ENCODE measurements at regions not wholly inside any gene's neighbourhood (a gene's known extent, or its start where the extent isn't known, plus 50 kb on each side); places are given as distances from the start of the nearest gene placed in this dataset.
"Not testable (repeated sequence)": the region's sequence is repeated elsewhere in the genome, so short reads cannot be mapped to it uniquely, and the experiment has no call there.

DNA sequence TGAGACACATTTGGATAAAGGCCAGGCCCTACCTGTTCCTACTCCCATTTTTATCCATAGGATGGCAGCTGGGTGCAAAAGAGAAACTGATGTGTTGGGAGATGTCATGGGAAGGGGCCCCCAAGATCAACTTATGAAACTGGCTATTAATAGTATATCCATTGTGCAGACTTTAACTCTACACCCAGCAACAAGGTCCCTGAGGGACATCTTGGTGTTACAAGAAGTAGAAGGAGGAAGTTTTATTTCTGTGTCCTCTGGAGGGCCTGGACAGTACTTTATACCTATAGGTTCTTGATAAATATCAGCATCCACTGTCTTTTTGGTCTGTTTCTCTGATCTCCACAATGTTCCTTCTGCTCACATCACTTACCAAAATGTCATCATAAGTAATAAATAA, 84.6 kb downstream of the BTG1 start:
- no peak overlapping the region for H3K4me3 Mint-ChIP-seq
- H3K36me3 Mint-ChIP-seq, result peaks cover 3% of the 10 kb centered on the region
- peaks cover 13% of the 10 kb centered on the region for H3K4me1 Mint-ChIP-seq (ENCODE audit: unreplicated experiment)
- DNase-seq (ENCODE audit: extremely low spot score, unreplicated experiment), result no peak
- no peak overlapping the region for H3K27ac Mint-ChIP-seq
- TF ChIP-seq, protein P1, sequence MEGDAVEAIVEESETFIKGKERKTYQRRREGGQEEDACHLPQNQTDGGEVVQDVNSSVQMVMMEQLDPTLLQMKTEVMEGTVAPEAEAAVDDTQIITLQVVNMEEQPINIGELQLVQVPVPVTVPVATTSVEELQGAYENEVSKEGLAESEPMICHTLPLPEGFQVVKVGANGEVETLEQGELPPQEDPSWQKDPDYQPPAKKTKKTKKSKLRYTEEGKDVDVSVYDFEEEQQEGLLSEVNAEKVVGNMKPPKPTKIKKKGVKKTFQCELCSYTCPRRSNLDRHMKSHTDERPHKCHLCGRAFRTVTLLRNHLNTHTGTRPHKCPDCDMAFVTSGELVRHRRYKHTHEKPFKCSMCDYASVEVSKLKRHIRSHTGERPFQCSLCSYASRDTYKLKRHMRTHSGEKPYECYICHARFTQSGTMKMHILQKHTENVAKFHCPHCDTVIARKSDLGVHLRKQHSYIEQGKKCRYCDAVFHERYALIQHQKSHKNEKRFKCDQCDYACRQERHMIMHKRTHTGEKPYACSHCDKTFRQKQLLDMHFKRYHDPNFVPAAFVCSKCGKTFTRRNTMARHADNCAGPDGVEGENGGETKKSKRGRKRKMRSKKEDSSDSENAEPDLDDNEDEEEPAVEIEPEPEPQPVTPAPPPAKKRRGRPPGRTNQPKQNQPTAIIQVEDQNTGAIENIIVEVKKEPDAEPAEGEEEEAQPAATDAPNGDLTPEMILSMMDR (conservative IDR thresholded peaks at IDR 0.05), result no peak
- H3K9me3 Mint-ChIP-seq, result peaks cover 3% of the 10 kb centered on the region
- H3K27me3 Mint-ChIP-seq, result no peaks in the 10 kb centered on the region

DNA sequence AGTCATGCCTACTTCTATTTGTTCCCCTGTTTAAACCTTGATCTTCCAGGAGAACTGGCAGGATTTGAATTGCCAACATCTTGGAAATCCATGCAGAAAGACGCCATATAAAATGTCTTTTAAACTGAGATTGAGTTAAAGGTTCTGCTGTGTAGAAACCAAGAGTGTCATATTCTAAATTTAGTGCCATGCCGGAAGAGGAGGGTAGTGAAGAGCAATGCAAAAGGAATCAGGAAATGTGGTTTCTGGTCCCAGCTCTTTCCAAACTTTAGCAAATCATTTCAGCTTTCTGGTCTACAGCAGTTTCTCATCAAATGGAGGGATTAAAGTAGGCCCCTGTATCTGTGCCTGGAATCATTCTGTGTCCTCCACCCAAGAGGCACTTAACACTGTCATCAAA, 85.7 kb downstream of the BTG1 start:
- H3K27me3 Mint-ChIP-seq, result no peaks in the 10 kb centered on the region
- DNase-seq (ENCODE audit: extremely low spot score, unreplicated experiment), result no peak
- H3K9me3 Mint-ChIP-seq, result peaks cover 3% of the 10 kb centered on the region
- H3K4me3 Mint-ChIP-seq, result no peak overlapping the region
- H3K36me3 Mint-ChIP-seq, result peaks cover 3% of the 10 kb centered on the region
- H3K4me1 Mint-ChIP-seq (ENCODE audit: unreplicated experiment), result peaks cover 9% of the 10 kb centered on the region
- no peak overlapping the region for H3K27ac Mint-ChIP-seq
- TF ChIP-seq, protein P1 (conservative IDR thresholded peaks at IDR 0.05), result no peak

DNA sequence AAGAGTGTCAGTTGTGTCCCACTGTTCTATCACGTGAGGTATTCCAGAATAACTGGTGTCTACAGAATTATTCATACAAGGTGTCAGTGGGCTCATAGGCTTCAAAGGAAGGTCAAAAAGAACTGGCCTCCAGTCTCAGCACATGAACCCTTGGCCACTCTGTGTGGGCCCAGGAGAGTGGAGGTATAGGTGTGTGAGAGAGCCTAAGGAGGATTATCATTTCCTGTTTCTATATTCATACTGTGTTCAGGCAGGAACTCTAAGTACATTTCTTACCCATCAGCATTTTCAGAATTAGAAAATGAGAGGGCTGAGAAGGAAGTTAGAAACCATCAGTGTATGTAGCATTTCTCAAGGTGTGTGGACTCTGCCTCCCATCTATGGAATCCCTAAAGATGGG, 87.0 kb downstream of the BTG1 start:
- no peaks in the 10 kb centered on the region for H3K27me3 Mint-ChIP-seq
- H3K9me3 Mint-ChIP-seq, result no peaks in the 10 kb centered on the region
- H3K4me1 Mint-ChIP-seq (ENCODE audit: unreplicated experiment), result peaks cover 4% of the 10 kb centered on the region
- no peak for DNase-seq (ENCODE audit: extremely low spot score, unreplicated experiment)
- peaks cover 3% of the 10 kb centered on the region for H3K36me3 Mint-ChIP-seq
- no peak overlapping the region for H3K27ac Mint-ChIP-seq
- TF ChIP-seq, protein P1 (conservative IDR thresholded peaks at IDR 0.05), result no peak
- no peak overlapping the region for H3K4me3 Mint-ChIP-seq

DNA sequence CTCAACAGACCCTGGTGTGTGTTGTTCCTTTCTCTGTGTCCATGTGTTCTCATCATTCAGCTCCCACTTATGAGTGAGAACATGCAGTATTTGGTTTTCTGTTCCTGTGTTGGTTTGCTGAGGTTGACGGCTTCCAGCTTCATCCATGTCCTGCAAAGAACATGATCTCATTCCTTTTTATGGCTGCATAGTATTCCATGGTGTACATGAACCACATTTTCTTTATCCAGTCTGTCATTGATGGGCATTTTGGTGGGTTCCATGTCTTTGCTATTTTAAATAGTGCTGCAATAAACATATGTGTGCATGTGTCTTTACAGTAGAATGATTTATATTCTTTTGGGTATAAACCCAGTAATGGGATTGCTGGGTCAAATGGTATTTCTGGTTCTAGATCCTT, 88.9 kb downstream of the BTG1 start:
- not testable (repeated sequence) for H3K27me3 Mint-ChIP-seq; H3K36me3 Mint-ChIP-seq; H3K9me3 Mint-ChIP-seq; DNase-seq (ENCODE audit: extremely low spot score, unreplicated experiment); H3K4me3 Mint-ChIP-seq; H3K27ac Mint-ChIP-seq; H3K4me1 Mint-ChIP-seq (ENCODE audit: unreplicated experiment)

DNA sequence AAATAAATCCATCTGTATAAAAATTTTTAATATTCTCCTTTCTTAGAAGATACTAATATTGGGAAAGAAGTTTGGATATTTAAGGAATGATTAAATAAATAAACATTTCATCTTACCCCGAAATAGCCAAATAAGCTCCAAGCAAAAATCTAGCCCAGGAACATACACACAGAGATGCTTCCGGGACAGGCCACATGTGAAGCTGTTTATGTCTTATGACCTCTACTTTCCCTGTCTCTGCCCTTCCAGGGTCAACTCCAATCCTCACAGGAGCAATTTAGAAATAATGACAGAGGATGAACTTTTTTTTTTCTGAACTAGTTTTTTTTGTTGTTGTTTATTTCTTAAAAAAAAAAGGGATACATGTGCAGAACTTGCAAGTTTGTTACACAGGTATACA, 89.4 kb downstream of the BTG1 start:
- Mint-ChIP-seq H3K27me3 (no peaks in the 10 kb centered on the region), H3K4me1 (ENCODE audit: unreplicated experiment) (peaks cover 3% of the 10 kb centered on the region), H3K36me3 (no peaks in the 10 kb centered on the region), H3K27ac (no peak overlapping the region), H3K4me3 (no peak overlapping the region), H3K9me3 (no peaks in the 10 kb centered on the region)
- DNase-seq (ENCODE audit: extremely low spot score, unreplicated experiment), result no peak
- TF ChIP-seq, protein P1 (conservative IDR thresholded peaks at IDR 0.05), result no peak

DNA sequence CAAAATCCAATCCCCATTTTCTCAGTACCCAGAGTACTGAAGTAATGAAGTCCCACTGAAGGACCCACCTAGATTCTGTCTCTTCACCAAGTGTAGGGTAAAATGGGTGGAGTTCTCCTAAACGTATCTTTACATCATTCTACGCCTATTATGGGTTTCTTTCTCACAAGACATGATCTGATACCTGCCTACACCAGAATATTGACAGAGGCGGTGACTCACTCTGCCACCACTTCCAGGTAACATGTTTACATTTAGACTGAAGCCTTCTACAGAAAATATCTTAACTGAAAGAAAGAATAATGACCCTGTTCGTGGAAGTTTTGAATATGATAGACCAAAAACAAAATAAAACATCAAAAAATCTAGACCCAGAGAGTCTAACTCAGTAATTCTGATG, 89.8 kb downstream of the BTG1 start:
- TF ChIP-seq, protein P1 (conservative IDR thresholded peaks at IDR 0.05), result no peak
- H3K4me3 Mint-ChIP-seq, result no peak overlapping the region
- no peaks in the 10 kb centered on the region for H3K9me3 Mint-ChIP-seq
- DNase-seq (ENCODE audit: extremely low spot score, unreplicated experiment), result no peak
- H3K27ac Mint-ChIP-seq, result no peak overlapping the region
- H3K27me3 Mint-ChIP-seq, result no peaks in the 10 kb centered on the region
- H3K36me3 Mint-ChIP-seq, result no peaks in the 10 kb centered on the region
- H3K4me1 Mint-ChIP-seq (ENCODE audit: unreplicated experiment), result peaks cover 3% of the 10 kb centered on the region
